Loucy (cell line): ENCODE measurements at regions not wholly inside any gene's neighbourhood (a gene's known extent, or its start where the extent isn't known, plus 50 kb on each side); places are given as distances from the start of the nearest gene placed in this dataset.

Experiments used
- H2AFZ ChIP-seq: fragments of 200-600 bp; sonication (generic); 2 replicates; pipeline ENCODE4 v1.6.0; 2016; ENCODE audit warnings: antibody characterized with exemption, mild to moderate bottlenecking, low read length, moderate library complexity
- H3F3A ChIP-seq: fragments of 200-600 bp; 2 replicates; pipeline ENCODE4 v1.6.0; 2016; ENCODE audit warnings: antibody characterized with exemption, low read depth, mild to moderate bottlenecking
- H3K27me3 ChIP-seq: fragments of 200-600 bp; sonication (generic); 2 replicates; pipeline ENCODE4 v1.6.1; 2014; ENCODE audit warnings: low read length, mild to moderate bottlenecking; ENCODE audit not compliant: insufficient read depth, poor library complexity, severe bottlenecking
- H3K36me3 ChIP-seq: fragments of 200-600 bp; sonication (generic); 2 replicates; pipeline ENCODE4 v1.6.1; 2016; ENCODE audit warnings: low read length; ENCODE audit not compliant: insufficient read depth
- H3K4me1 ChIP-seq: fragments of 200-600 bp; sonication (generic); 2 replicates; pipeline ENCODE4 v1.5.1; 2014; ENCODE audit warnings: low read length, mild to moderate bottlenecking; ENCODE audit not compliant: insufficient read depth, poor library complexity, severe bottlenecking
- H3K4me2 ChIP-seq: fragments of 200-600 bp; sonication (generic); 2 replicates; pipeline ENCODE4 v1.6.0; 2014; ENCODE audit warnings: antibody characterized with exemption, low read length, low read depth, mild to moderate bottlenecking; ENCODE audit not compliant: poor library complexity, severe bottlenecking
- H3K4me3 ChIP-seq: fragments of 200-600 bp; sonication (generic); 2 replicates; pipeline ENCODE4 v1.5.1; 2014; ENCODE audit warnings: low read length, mild to moderate bottlenecking, mixed read lengths; ENCODE audit not compliant: poor library complexity, severe bottlenecking
- H3K79me2 ChIP-seq: fragments of 200-600 bp; sonication (generic); 2 replicates; pipeline ENCODE4 v1.6.1; 2014; ENCODE audit warnings: low read length; ENCODE audit not compliant: insufficient read depth
- H3K9ac ChIP-seq: fragments of 200-600 bp; sonication (generic); 2 replicates; pipeline ENCODE4 v1.6.0; 2014; ENCODE audit warnings: mild to moderate bottlenecking, low read depth, low read length, moderate library complexity; ENCODE audit not compliant: poor library complexity, severe bottlenecking
- H3K9me2 ChIP-seq: fragments of 200-600 bp; sonication (generic); replicated peaks from 2 replicates; pipeline ENCODE4 v1.6.1; 2016; ENCODE audit warnings: low read depth, low read length, mixed read lengths
- H3K9me3 ChIP-seq: fragments of 200-600 bp; sonication (generic); 2 replicates; pipeline ENCODE4 v1.6.1; 2014; ENCODE audit warnings: mild to moderate bottlenecking, antibody characterized with exemption, low read length, low read depth; ENCODE audit not compliant: insufficient read depth
- H4K20me1 ChIP-seq: fragments of 200-600 bp; sonication (generic); 2 replicates; pipeline ENCODE4 v1.6.0; 2014; ENCODE audit warnings: antibody characterized with exemption, low read length, mild to moderate bottlenecking; ENCODE audit not compliant: insufficient read depth, poor library complexity, severe bottlenecking
- CTCF ChIP-seq: fragments of 200-600 bp; sonication (generic); conservative IDR thresholded peaks from 2 replicates; pipeline ENCODE4 v1.5.1; 2014; ENCODE audit warnings: mild to moderate bottlenecking, antibody characterized with exemption, low read length
- EZH2phosphoT487 ChIP-seq: fragments of 200-600 bp; IDR thresholded peaks from 2 replicates; pipeline ENCODE4 v1.6.1; 2018; ENCODE audit warnings: antibody characterized with exemption, mild to moderate bottlenecking, moderate library complexity, borderline replicate concordance

- Histone ChIP-seq H3K9me3 (no peaks in the 10 kb centered on the region), H4K20me1 (no peaks in the 10 kb centered on the region), H3K9ac (no peak overlapping the region), H2AFZ (no peak overlapping the region), H3K36me3 (no peaks in the 10 kb centered on the region), H3F3A (no peaks in the 10 kb centered on the region), H3K79me2 (no peaks in the 10 kb centered on the region), H3K4me2 (no peak overlapping the region), H3K27me3 (no peaks in the 10 kb centered on the region), H3K9me2 (no peaks in the 10 kb centered on the region), H3K4me3 (no peak overlapping the region), H3K4me1 (no peaks in the 10 kb centered on the region)
- TF ChIP-seq CTCF (no peak), EZH2phosphoT487 (no peak)
Measured at GRCh38 chr2:123209202-123209601, 815.9 kb upstream of the CNTNAP5 start.

DNA sequence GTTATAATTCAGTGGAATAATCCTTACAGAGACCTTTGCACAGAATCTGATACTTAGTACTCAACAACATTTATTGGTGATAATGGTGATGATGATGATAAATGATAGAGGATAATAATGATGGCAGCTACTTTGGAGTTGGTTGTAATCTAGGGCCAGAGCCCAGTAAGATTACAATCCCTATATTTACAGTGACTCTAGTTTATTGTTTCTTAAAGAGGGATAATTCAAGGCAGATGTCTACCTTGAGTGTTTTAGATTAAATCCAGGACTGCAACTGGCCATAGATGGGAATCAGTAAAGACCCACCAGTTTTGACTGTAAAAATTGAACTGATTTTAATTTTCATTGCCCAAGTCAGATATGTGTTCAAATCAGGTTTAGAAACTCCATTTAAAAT lies 813.9 kb upstream of the CNTNAP5 start:
- H3K4me2 ChIP-seq, result no peak overlapping the region
- H3K9me2 ChIP-seq, result no peaks in the 10 kb centered on the region
- H4K20me1 ChIP-seq, result no peaks in the 10 kb centered on the region
- no peak overlapping the region for H2AFZ ChIP-seq
- H3K9me3 ChIP-seq, result no peaks in the 10 kb centered on the region
- H3K36me3 ChIP-seq, result no peaks in the 10 kb centered on the region
- H3K4me1 ChIP-seq, result no peaks in the 10 kb centered on the region
- no peaks in the 10 kb centered on the region for H3F3A ChIP-seq
- TF ChIP-seq EZH2phosphoT487, result no peak
- no peak for TF ChIP-seq CTCF
- no peaks in the 10 kb centered on the region for H3K27me3 ChIP-seq
- no peak overlapping the region for H3K4me3 ChIP-seq
- no peaks in the 10 kb centered on the region for H3K79me2 ChIP-seq
- H3K9ac ChIP-seq, result no peak overlapping the region

DNA sequence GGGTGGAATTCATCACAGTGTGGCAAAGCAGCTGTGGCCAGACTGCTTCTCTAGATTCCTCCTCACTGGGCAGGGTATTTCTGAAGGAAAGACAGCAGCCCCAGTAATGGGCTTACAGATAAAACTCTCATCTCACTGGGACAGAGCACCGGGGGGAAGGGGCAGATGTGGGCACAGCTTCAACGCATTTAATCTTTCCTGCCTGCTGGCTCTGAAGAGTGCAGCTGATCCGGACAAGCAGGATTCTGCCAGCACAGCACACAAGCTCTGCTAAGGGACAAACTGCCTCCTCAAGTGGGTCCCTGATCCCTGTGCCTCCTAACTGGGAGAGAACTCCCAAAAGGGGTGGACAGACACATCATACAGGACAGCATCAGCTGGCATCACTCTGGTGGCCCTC lies 779.9 kb upstream of the CNTNAP5 start:
- Histone ChIP-seq H3K4me3 (no peak overlapping the region), H3F3A (no peaks in the 10 kb centered on the region), H3K36me3 (no peaks in the 10 kb centered on the region), H3K27me3 (no peaks in the 10 kb centered on the region), H2AFZ (no peak overlapping the region), H3K9me2 (no peaks in the 10 kb centered on the region), H3K79me2 (no peaks in the 10 kb centered on the region), H4K20me1 (no peaks in the 10 kb centered on the region), H3K9me3 (no peaks in the 10 kb centered on the region), H3K4me1 (no peaks in the 10 kb centered on the region), H3K9ac (no peak overlapping the region), H3K4me2 (no peak overlapping the region)
- no peak for TF ChIP-seq EZH2phosphoT487

- TF ChIP-seq CTCF (no peak), EZH2phosphoT487 (no peak)
- no peaks in the 10 kb centered on the region for H3K9me3 ChIP-seq
- no peak overlapping the region for H3K4me3 ChIP-seq
- H3K79me2 ChIP-seq, result no peaks in the 10 kb centered on the region
- H3K36me3 ChIP-seq, result no peaks in the 10 kb centered on the region
- no peaks in the 10 kb centered on the region for H3K4me1 ChIP-seq
- no peaks in the 10 kb centered on the region for H3K9me2 ChIP-seq
- no peak overlapping the region for H2AFZ ChIP-seq
- no peaks in the 10 kb centered on the region for H4K20me1 ChIP-seq
- no peaks in the 10 kb centered on the region for H3K27me3 ChIP-seq
- H3K9ac ChIP-seq, result no peak overlapping the region
- H3K4me2 ChIP-seq, result no peak overlapping the region
- H3F3A ChIP-seq, result no peaks in the 10 kb centered on the region
Measured at GRCh38 chr2:123258877-123259539, 766.1 kb upstream of the CNTNAP5 start.
